OCI-LY1 (cell line): ENCODE measurements at regions not wholly inside any gene's neighbourhood (a gene's known extent, or its start where the extent isn't known, plus 50 kb on each side); places are given as distances from the start of the nearest gene placed in this dataset.

Source experiments
- H2AFZ ChIP-seq: fragments of 200-600 bp; sonication (generic), shearing (Covaris generic); 2 replicates; pipeline ENCODE4 v1.6.0; 2014; ENCODE audit warnings: antibody characterized with exemption, mild to moderate bottlenecking, low read length
- H3F3A ChIP-seq: fragments of 200-600 bp; sonication (generic), shearing (Covaris generic); 2 replicates; pipeline ENCODE4 v1.6.0; 2014; ENCODE audit warnings: mild to moderate bottlenecking, antibody characterized with exemption, low read length, moderate library complexity; ENCODE audit not compliant: insufficient read depth
- H3K27ac ChIP-seq: fragments of 200-600 bp; sonication (generic); 2 replicates; pipeline ENCODE4 v1.5.1; 2014; ENCODE audit warnings: low read length, mixed run types, mild to moderate bottlenecking, low read depth; ENCODE audit not compliant: poor library complexity, severe bottlenecking
- H3K27me3 ChIP-seq: fragments of 200-600 bp; sonication (generic); 2 replicates; pipeline ENCODE4 v1.6.0; 2014; ENCODE audit warnings: antibody characterized with exemption, mild to moderate bottlenecking, low read length, moderate library complexity; ENCODE audit not compliant: insufficient read depth
- H3K36me3 ChIP-seq: fragments of 200-600 bp; sonication (generic); 2 replicates; pipeline ENCODE4 v1.6.1; 2014; ENCODE audit warnings: mild to moderate bottlenecking, antibody characterized with exemption, low read length, moderate library complexity, mixed read lengths; ENCODE audit not compliant: insufficient read depth
- H3K4me1 ChIP-seq: fragments of 200-600 bp; sonication (generic); 2 replicates; pipeline ENCODE4 v1.5.1; 2014; ENCODE audit warnings: mild to moderate bottlenecking, low read length, moderate library complexity; ENCODE audit not compliant: insufficient read depth, severe bottlenecking
- H3K4me2 ChIP-seq: fragments of 200-600 bp; sonication (generic), shearing (Covaris generic); 2 replicates; pipeline ENCODE4 v1.6.1; 2014; ENCODE audit warnings: low read length
- H3K4me3 ChIP-seq: fragments of 200-600 bp; sonication (generic); 2 replicates; pipeline ENCODE4 v1.5.1; 2014; ENCODE audit warnings: low read length, low read depth, mild to moderate bottlenecking, mixed read lengths; ENCODE audit not compliant: poor library complexity, severe bottlenecking
- H3K79me2 ChIP-seq: fragments of 200-600 bp; shearing (Covaris generic); 2 replicates; pipeline ENCODE4 v1.6.1; 2016; ENCODE audit warnings: mixed run types, low read length, mixed read lengths; ENCODE audit not compliant: insufficient read depth
- H3K9ac ChIP-seq: fragments of 200-600 bp; sonication (generic), shearing (Covaris generic); 2 replicates; pipeline ENCODE4 v1.6.1; 2014; ENCODE audit warnings: mild to moderate bottlenecking, low read length, mixed read lengths
- H3K9me2 ChIP-seq: fragments of 200-600 bp; sonication (generic), shearing (Covaris generic); 2 replicates; pipeline ENCODE4 v1.6.1; 2014; ENCODE audit warnings: low read depth, mild to moderate bottlenecking, low read length, mixed read lengths
- H3K9me3 ChIP-seq: fragments of 200-600 bp; shearing (Covaris generic); 2 replicates; pipeline ENCODE4 v1.6.1; 2014; ENCODE audit warnings: low read length, mixed read lengths
- H4K20me1 ChIP-seq: fragments of 200-600 bp; sonication (generic), shearing (Covaris generic); 2 replicates; pipeline ENCODE4 v1.6.0; 2016; ENCODE audit warnings: mild to moderate bottlenecking, low read length; ENCODE audit not compliant: insufficient read depth
- EZH2 ChIP-seq: fragments of 200-600 bp; sonication (generic), shearing (Covaris generic); IDR thresholded peaks from 2 replicates; pipeline ENCODE4 v1.8.0; 2017; ENCODE audit warnings: borderline replicate concordance, mixed run types, mild to moderate bottlenecking, antibody characterized with exemption, low read length, moderate library complexity, mixed read lengths
- TF ChIP-seq, protein P1 (sequence below): fragments of 200-600 bp; sonication (generic), shearing (Covaris generic); IDR thresholded peaks from 2 replicates; pipeline ENCODE4 v1.5.1; 2017; ENCODE audit warnings: mild to moderate bottlenecking, antibody characterized with exemption, low read length, moderate library complexity, mixed read lengths

GRCh38 chr3:109818081-109818480, 480.7 kb upstream of the DPPA4 start:
- TF ChIP-seq, protein P1, sequence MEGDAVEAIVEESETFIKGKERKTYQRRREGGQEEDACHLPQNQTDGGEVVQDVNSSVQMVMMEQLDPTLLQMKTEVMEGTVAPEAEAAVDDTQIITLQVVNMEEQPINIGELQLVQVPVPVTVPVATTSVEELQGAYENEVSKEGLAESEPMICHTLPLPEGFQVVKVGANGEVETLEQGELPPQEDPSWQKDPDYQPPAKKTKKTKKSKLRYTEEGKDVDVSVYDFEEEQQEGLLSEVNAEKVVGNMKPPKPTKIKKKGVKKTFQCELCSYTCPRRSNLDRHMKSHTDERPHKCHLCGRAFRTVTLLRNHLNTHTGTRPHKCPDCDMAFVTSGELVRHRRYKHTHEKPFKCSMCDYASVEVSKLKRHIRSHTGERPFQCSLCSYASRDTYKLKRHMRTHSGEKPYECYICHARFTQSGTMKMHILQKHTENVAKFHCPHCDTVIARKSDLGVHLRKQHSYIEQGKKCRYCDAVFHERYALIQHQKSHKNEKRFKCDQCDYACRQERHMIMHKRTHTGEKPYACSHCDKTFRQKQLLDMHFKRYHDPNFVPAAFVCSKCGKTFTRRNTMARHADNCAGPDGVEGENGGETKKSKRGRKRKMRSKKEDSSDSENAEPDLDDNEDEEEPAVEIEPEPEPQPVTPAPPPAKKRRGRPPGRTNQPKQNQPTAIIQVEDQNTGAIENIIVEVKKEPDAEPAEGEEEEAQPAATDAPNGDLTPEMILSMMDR, result no peak
- no peak for TF ChIP-seq EZH2
- Histone ChIP-seq H3K79me2 (no peaks in the 10 kb centered on the region), H3K27ac (no peak overlapping the region), H3K9me2 (no peaks in the 10 kb centered on the region), H2AFZ (no peak overlapping the region), H3K9ac (no peak overlapping the region), H3K27me3 (no peaks in the 10 kb centered on the region), H3K4me2 (no peak overlapping the region), H3K4me1 (no peaks in the 10 kb centered on the region), H3K9me3 (no peaks in the 10 kb centered on the region), H4K20me1 (no peaks in the 10 kb centered on the region), H3K4me3 (no peak overlapping the region), H3K36me3 (no peaks in the 10 kb centered on the region), H3F3A (no peaks in the 10 kb centered on the region)

GRCh38 chr3:109819734-109820133, 482.4 kb upstream of the DPPA4 start:
- no peak overlapping the region for H3K4me2 ChIP-seq
- TF ChIP-seq EZH2, result no peak
- TF ChIP-seq, protein P1, result no peak
- no peak overlapping the region for H3K9ac ChIP-seq
- H3K9me2 ChIP-seq, result no peaks in the 10 kb centered on the region
- no peaks in the 10 kb centered on the region for H3K9me3 ChIP-seq
- no peaks in the 10 kb centered on the region for H3K79me2 ChIP-seq
- H3K4me3 ChIP-seq, result no peak overlapping the region
- H3K4me1 ChIP-seq, result no peaks in the 10 kb centered on the region
- no peak overlapping the region for H2AFZ ChIP-seq
- no peaks in the 10 kb centered on the region for H3F3A ChIP-seq
- H4K20me1 ChIP-seq, result no peaks in the 10 kb centered on the region
- H3K36me3 ChIP-seq, result no peaks in the 10 kb centered on the region
- H3K27ac ChIP-seq, result no peak overlapping the region
- no peaks in the 10 kb centered on the region for H3K27me3 ChIP-seq

DNA sequence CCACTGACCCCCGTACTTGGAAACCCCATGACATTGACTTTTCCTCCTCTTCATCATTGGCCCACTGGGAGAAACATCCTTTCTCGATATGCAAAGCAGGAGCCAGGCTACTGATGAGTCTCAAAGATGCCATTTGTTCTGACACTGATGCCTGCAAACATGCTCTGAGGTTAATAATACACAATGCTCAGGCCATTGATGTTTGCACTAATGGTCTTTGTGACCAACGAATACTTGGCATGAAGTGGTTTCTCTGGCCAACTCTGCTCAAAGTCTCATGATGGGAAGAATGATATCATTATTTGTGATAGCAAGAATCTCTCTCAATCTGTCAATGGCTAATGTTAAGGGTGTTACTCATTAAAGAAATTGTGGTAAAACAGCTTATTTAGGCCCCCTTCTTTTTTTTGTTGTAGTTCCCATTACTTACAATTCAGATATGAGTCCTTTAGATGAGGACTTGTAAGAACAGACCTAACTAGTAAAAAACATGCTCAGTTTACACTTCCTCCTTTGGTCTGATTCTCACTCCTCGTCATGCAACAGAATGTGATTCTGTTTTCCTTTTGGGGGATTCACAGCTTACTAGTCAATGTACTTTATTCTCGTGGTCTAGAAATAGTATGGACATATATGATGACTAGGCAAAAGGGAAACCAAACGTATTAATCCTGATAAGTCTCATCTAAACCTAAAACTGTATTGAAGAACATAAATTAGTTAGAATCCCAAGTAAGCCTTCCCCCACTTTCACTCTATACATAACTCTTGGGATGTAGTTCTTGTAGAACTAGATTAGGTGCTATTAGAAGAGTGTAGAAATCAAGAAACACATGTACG, 488.8 kb upstream of the DPPA4 start:
- H3K9ac ChIP-seq, result no peak overlapping the region
- H3K4me2 ChIP-seq, result no peak overlapping the region
- no peak overlapping the region for H2AFZ ChIP-seq
- no peaks in the 10 kb centered on the region for H3F3A ChIP-seq
- no peaks in the 10 kb centered on the region for H3K9me3 ChIP-seq
- no peak overlapping the region for H3K4me3 ChIP-seq
- H3K79me2 ChIP-seq, result no peaks in the 10 kb centered on the region
- no peaks in the 10 kb centered on the region for H3K4me1 ChIP-seq
- no peak for TF ChIP-seq EZH2
- TF ChIP-seq, protein P1, result no peak
- H3K36me3 ChIP-seq, result no peaks in the 10 kb centered on the region
- H3K27ac ChIP-seq, result no peak overlapping the region
- no peaks in the 10 kb centered on the region for H3K9me2 ChIP-seq
- no peaks in the 10 kb centered on the region for H4K20me1 ChIP-seq
- H3K27me3 ChIP-seq, result no peaks in the 10 kb centered on the region
